Stomach (tissue), 4 donors: ENCODE measurements at regions not wholly inside any gene's neighbourhood (a gene's known extent, or its start where the extent isn't known, plus 50 kb on each side); places are given as distances from the start of the nearest gene placed in this dataset.

Experiments
- CTCF ChIP-seq, 7 experiments: fragments of 450-650 bp in 4 of 7; fragments of 200-600 bp in 3 of 7; sonication (generic) in 3 of 7; IDR thresholded peaks; one replicate each; pipeline ENCODE4 v1.5.1; 2016 to 2019; ENCODE audit warnings: antibody characterized with exemption in 7 of 7, control low read depth in 2 of 7, mild to moderate bottlenecking in 1 of 7
- POLR2A ChIP-seq, 4 donors: fragments of 450-650 bp; IDR thresholded peaks; one replicate each; pipeline ENCODE4 v1.6.1; 2016; ENCODE audit warnings: antibody characterized with exemption in 4 of 4, control low read depth in 2 of 4, mild to moderate bottlenecking in 1 of 4, moderate library complexity in 1 of 4

- TF ChIP-seq CTCF (IDR thresholded peaks at IDR 0.05), result no peak
- no peak for TF ChIP-seq POLR2A (IDR thresholded peaks at IDR 0.05)
Measured at GRCh38 chr4:64520421-64520820, 111.2 kb upstream of the TECRL start.
